ENCODE measurements at regions not wholly inside any gene's neighbourhood (a gene's known extent, or its start where the extent isn't known, plus 50 kb on each side); places are given as distances from the start of the nearest gene placed in this dataset.

DNA sequence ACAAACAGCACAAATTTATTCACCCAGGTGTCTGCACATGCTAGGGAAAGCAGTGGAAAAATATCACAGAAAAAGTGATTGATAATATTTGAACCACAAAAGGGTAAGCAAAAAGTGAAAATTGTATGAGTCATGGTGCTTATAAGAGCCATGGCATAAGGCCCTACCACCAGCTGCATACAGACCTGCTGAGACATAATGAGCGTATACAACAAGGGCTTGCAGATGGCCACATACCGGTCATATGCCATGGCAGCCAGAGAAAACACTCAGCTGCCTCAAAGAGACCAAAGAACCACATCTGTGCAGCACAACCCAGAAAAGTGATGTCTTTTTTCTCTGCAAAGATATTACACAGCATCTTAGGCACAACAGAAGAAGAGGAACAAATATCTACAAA, 71.4 kb upstream of the OR9G4 start:
- Histone ChIP-seq H3K4me3 (no peak overlapping the region), H3K27ac (no peak overlapping the region), H3K36me3 (no peaks in the 10 kb centered on the region), H3K9me3 (no peaks in the 10 kb centered on the region), H3K27me3 (no peaks in the 10 kb centered on the region), H3K4me1 (no peaks in the 10 kb centered on the region)
- TF ChIP-seq, protein P1, sequence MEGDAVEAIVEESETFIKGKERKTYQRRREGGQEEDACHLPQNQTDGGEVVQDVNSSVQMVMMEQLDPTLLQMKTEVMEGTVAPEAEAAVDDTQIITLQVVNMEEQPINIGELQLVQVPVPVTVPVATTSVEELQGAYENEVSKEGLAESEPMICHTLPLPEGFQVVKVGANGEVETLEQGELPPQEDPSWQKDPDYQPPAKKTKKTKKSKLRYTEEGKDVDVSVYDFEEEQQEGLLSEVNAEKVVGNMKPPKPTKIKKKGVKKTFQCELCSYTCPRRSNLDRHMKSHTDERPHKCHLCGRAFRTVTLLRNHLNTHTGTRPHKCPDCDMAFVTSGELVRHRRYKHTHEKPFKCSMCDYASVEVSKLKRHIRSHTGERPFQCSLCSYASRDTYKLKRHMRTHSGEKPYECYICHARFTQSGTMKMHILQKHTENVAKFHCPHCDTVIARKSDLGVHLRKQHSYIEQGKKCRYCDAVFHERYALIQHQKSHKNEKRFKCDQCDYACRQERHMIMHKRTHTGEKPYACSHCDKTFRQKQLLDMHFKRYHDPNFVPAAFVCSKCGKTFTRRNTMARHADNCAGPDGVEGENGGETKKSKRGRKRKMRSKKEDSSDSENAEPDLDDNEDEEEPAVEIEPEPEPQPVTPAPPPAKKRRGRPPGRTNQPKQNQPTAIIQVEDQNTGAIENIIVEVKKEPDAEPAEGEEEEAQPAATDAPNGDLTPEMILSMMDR (IDR thresholded peaks at IDR 0.05): no peak
- DNase-seq (no peak), ATAC-seq (no peak)
- intact Hi-C loops (cut with DNase I): no loop called here

DNA sequence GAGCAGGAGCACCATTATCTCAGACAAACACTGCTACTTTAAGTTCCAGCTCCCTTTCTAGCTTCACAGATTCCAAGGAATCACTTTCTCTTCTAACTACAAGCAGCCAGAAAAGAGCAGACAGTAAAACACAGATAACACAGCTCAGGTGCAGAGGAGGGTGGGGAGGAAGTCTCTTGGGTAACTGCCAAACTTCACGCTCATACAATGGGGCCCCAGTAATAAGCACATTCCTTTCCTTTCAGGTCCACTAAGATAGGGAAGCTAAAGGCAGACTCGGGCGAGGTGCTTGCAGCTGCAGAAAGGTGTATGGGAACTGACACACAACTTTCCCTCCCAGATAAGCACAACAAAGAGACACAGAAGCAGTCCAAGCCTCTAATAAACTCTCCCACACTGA, 69.2 kb upstream of the OR9G4 start:
- Histone ChIP-seq H3K27ac (no peak overlapping the region), H3K27me3 (no peaks in the 10 kb centered on the region), H3K36me3 (no peaks in the 10 kb centered on the region), H3K9me3 (no peaks in the 10 kb centered on the region), H3K4me1 (no peaks in the 10 kb centered on the region), H3K4me3 (no peak overlapping the region)
- intact Hi-C loops (cut with DNase I): no loop called here
- TF ChIP-seq, protein P1 (IDR thresholded peaks at IDR 0.05): no peak
- ATAC-seq: no peak
- no peak for DNase-seq

DNA sequence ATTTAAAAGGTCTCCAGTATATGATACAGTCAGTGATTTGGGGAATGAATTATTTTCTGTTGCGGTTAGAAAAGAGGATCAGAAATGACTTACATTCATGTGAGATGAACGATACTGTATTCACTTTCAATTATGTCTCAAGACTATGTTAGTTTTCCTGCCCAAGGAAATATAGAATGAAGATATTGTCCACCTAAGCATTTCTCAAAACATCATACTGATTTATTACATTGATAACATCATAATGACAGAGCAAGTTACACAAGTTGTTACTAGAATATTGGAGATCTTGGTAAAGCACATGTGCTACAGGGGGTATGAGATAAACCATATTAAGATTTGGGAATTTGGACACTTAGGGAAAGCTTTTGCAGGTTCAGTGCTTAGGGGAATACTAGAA, 67.8 kb upstream of the OR9G4 start:
- intact Hi-C loops (cut with DNase I): no loop called here
- H3K4me1 ChIP-seq: no peaks in the 10 kb centered on the region
- H3K4me3 ChIP-seq: no peak overlapping the region
- DNase-seq (no peak), ATAC-seq (no peak)
- H3K27me3 ChIP-seq: no peaks in the 10 kb centered on the region
- H3K27ac ChIP-seq: no peak overlapping the region
- TF ChIP-seq, protein P1 (IDR thresholded peaks at IDR 0.05): no peak
- H3K36me3 ChIP-seq: no peaks in the 10 kb centered on the region
- H3K9me3 ChIP-seq: no peaks in the 10 kb centered on the region

DNA sequence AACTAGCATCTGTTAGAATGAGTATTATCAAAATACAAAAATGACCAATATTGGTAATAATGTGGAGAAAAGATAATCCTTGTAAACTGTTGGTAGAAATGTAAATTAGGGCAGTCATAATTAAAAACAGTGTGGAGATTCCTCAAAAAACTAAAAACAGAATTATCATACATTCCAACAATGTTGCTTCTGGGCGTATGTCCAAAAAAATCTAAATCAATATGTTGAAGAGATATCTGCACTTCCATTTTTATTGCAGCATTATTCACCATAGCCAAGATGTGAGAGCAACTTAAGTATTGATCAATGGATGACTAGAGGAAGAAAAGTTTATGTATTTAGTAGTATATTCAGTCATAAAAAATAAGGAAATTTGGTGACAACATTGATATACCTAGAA, 59.8 kb upstream of the OR9G4 start:
- TF ChIP-seq, protein P1 (IDR thresholded peaks at IDR 0.05): no peak
- DNase-seq (no peak), ATAC-seq (no peak)
- Histone ChIP-seq H3K36me3 (no peaks in the 10 kb centered on the region), H3K27ac (no peak overlapping the region), H3K27me3 (no peaks in the 10 kb centered on the region), H3K4me1 (no peaks in the 10 kb centered on the region), H3K9me3 (no peaks in the 10 kb centered on the region), H3K4me3 (no peak overlapping the region)
- intact Hi-C loops (cut with DNase I): no loop called here

DNA sequence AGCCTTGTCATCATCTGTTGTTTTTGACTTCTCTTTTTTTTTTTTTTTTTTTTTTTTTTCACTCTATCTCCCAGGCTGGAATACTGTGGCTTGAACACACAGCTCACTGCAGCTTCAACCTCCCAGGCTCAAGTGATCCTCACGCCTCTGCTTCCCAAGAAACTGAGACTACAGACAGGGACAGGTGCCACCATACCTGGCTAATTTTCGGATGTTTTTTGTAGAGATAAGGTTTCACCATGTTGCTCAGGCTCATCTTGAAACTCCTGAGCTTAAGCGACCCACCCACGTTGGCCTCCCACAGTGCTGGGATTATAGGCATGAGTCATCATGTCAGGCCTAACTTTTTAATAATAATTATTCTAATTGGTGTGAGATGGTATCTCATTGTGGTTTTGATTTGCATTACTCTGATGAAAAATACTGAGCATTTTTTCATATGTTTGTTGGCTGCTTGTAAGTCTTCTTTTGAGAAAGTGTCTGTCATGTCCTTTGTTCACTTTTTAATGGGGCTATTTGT, 51.3 kb upstream of the OR9G4 start:
- TF ChIP-seq, protein P1 (IDR thresholded peaks at IDR 0.05): no peak
- Histone ChIP-seq H3K36me3 (no peaks in the 10 kb centered on the region), H3K4me1 (no peaks in the 10 kb centered on the region), H3K4me3 (no peak overlapping the region), H3K27ac (no peak overlapping the region), H3K9me3 (no peaks in the 10 kb centered on the region), H3K27me3 (no peaks in the 10 kb centered on the region)
- ATAC-seq (no peak), DNase-seq (no peak)
- intact Hi-C loops (cut with DNase I): no loop called here
